ENCODE measurements at regions not wholly inside any gene's neighbourhood (a gene's known extent, or its start where the extent isn't known, plus 50 kb on each side); places are given as distances from the start of the nearest gene placed in this dataset.
"Not testable (repeated sequence)": the region's sequence is repeated elsewhere in the genome, so short reads cannot be mapped to it uniquely, and the experiment has no call there.

- Histone ChIP-seq H3K27ac (ENCODE audit: low read depth) (no peak overlapping the region), H3K36me3 (ENCODE audit: insufficient read depth) (no peaks in the 10 kb centered on the region), H3K4me1 (ENCODE audit: insufficient read depth) (no peaks in the 10 kb centered on the region), H3K4me3 (ENCODE audit: low read depth, low read length) (no peak overlapping the region)
- DNase-seq (ENCODE audit: extremely low spot score): no peak
- WGBS: 63% methylated on average over 2 of the region's 2 CpGs
Measured at GRCh38 chr6:92399911-92400310, 1019.4 kb downstream of the EPHA7 start.

- DNase-seq (ENCODE audit: extremely low spot score); H3K36me3 ChIP-seq (ENCODE audit: insufficient read depth); H3K4me1 ChIP-seq (ENCODE audit: insufficient read depth); H3K4me3 ChIP-seq (ENCODE audit: low read depth, low read length); H3K27ac ChIP-seq (ENCODE audit: low read depth): not testable (repeated sequence)
- 95% methylated on average over 8 of the region's 8 CpGs for WGBS
Measured at GRCh38 chr6:92388706-92389105, 1030.7 kb downstream of the EPHA7 start.

- Histone ChIP-seq H3K36me3 (ENCODE audit: insufficient read depth) (no peaks in the 10 kb centered on the region), H3K4me3 (ENCODE audit: low read depth, low read length) (no peak overlapping the region), H3K4me1 (ENCODE audit: insufficient read depth) (no peaks in the 10 kb centered on the region), H3K27ac (ENCODE audit: low read depth) (no peak overlapping the region)
- no peak for DNase-seq (ENCODE audit: extremely low spot score)
- WGBS: 85% methylated on average over 2 of the region's 2 CpGs
Measured at GRCh38 chr6:92380803-92381601, 1038.4 kb downstream of the EPHA7 start.

- Histone ChIP-seq H3K36me3 (ENCODE audit: insufficient read depth) (no peaks in the 10 kb centered on the region), H3K4me1 (ENCODE audit: insufficient read depth) (no peaks in the 10 kb centered on the region), H3K4me3 (ENCODE audit: low read depth, low read length) (no peak overlapping the region), H3K27ac (ENCODE audit: low read depth) (no peak overlapping the region)
- DNase-seq (ENCODE audit: extremely low spot score): peak; percentile 43
Measured at GRCh38 chr6:92377137-92377536, 1042.2 kb downstream of the EPHA7 start.

- Histone ChIP-seq H3K36me3 (ENCODE audit: insufficient read depth) (no peaks in the 10 kb centered on the region), H3K4me3 (ENCODE audit: low read depth, low read length) (no peak overlapping the region), H3K27ac (ENCODE audit: low read depth) (no peak overlapping the region), H3K4me1 (ENCODE audit: insufficient read depth) (no peaks in the 10 kb centered on the region)
- 22% methylated on average over 3 of the region's 3 CpGs for WGBS
- peak; percentile 74 for DNase-seq (ENCODE audit: extremely low spot score)
Measured at GRCh38 chr6:92376691-92377090, 1042.7 kb downstream of the EPHA7 start.

GRCh38 chr6:92371211-92372208, 1047.8 kb downstream of the EPHA7 start:
- Histone ChIP-seq H3K4me3 (ENCODE audit: low read depth, low read length) (no peak overlapping the region), H3K27ac (ENCODE audit: low read depth) (no peak overlapping the region), H3K4me1 (ENCODE audit: insufficient read depth) (no peaks in the 10 kb centered on the region), H3K36me3 (ENCODE audit: insufficient read depth) (no peaks in the 10 kb centered on the region)
- 81% methylated on average over 4 of the region's 4 CpGs for WGBS
- no peak for DNase-seq (ENCODE audit: extremely low spot score)

- no peak for DNase-seq (ENCODE audit: extremely low spot score)
- no peak overlapping the region for H3K27ac ChIP-seq (ENCODE audit: low read depth)
- no peaks in the 10 kb centered on the region for H3K36me3 ChIP-seq (ENCODE audit: insufficient read depth)
- no peak overlapping the region for H3K4me3 ChIP-seq (ENCODE audit: low read depth, low read length)
- no peaks in the 10 kb centered on the region for H3K4me1 ChIP-seq (ENCODE audit: insufficient read depth)
- WGBS: 88% methylated on average over 2 of the region's 2 CpGs
Measured at GRCh38 chr6:92369309-92369708, 1050.0 kb downstream of the EPHA7 start.

GRCh38 chr6:92364948-92365541, 1054.3 kb downstream of the EPHA7 start:
- Histone ChIP-seq H3K36me3 (ENCODE audit: insufficient read depth) (no peaks in the 10 kb centered on the region), H3K4me3 (ENCODE audit: low read depth, low read length) (no peak overlapping the region), H3K27ac (ENCODE audit: low read depth) (no peak overlapping the region), H3K4me1 (ENCODE audit: insufficient read depth) (no peaks in the 10 kb centered on the region)
- WGBS: 59% methylated on average over 2 of the region's 2 CpGs
- DNase-seq (ENCODE audit: extremely low spot score): no peak

- no peak for DNase-seq (ENCODE audit: extremely low spot score)
- Histone ChIP-seq H3K36me3 (ENCODE audit: insufficient read depth) (no peaks in the 10 kb centered on the region), H3K4me3 (ENCODE audit: low read depth, low read length) (no peak overlapping the region), H3K27ac (ENCODE audit: low read depth) (no peak overlapping the region), H3K4me1 (ENCODE audit: insufficient read depth) (no peaks in the 10 kb centered on the region)
- 43% methylated on average over 3 of the region's 3 CpGs for WGBS
Measured at GRCh38 chr6:92363111-92363510, 1056.2 kb downstream of the EPHA7 start.

- 78% methylated on average over 5 of the region's 5 CpGs for WGBS
- DNase-seq (ENCODE audit: extremely low spot score): no peak
Measured at GRCh38 chr6:92362404-92362803, 1057.0 kb downstream of the EPHA7 start.

GRCh38 chr6:92361990-92362389, 1057.4 kb downstream of the EPHA7 start:
- H3K4me3 ChIP-seq (ENCODE audit: low read depth, low read length): no peak overlapping the region
- no peak for DNase-seq (ENCODE audit: extremely low spot score)
- H3K4me1 ChIP-seq (ENCODE audit: insufficient read depth): no peaks in the 10 kb centered on the region
- WGBS: 96% methylated on average over 9 of the region's 9 CpGs
- no peaks in the 10 kb centered on the region for H3K36me3 ChIP-seq (ENCODE audit: insufficient read depth)
- no peak overlapping the region for H3K27ac ChIP-seq (ENCODE audit: low read depth)

More at GRCh38 chr6:92362404-92362803, 1057.0 kb downstream of the EPHA7 start:
- Histone ChIP-seq H3K4me1 (ENCODE audit: insufficient read depth) (no peaks in the 10 kb centered on the region), H3K4me3 (ENCODE audit: low read depth, low read length) (no peak overlapping the region), H3K36me3 (ENCODE audit: insufficient read depth) (no peaks in the 10 kb centered on the region), H3K27ac (ENCODE audit: low read depth) (no peak overlapping the region)

- 81% methylated on average over 2 of the region's 2 CpGs for WGBS
- H3K36me3 ChIP-seq (ENCODE audit: insufficient read depth): no peaks in the 10 kb centered on the region
- no peak overlapping the region for H3K4me3 ChIP-seq (ENCODE audit: low read depth, low read length)
- no peak for DNase-seq (ENCODE audit: extremely low spot score)
- no peaks in the 10 kb centered on the region for H3K4me1 ChIP-seq (ENCODE audit: insufficient read depth)
- no peak overlapping the region for H3K27ac ChIP-seq (ENCODE audit: low read depth)
Measured at GRCh38 chr6:92354270-92354829, 1065.0 kb downstream of the EPHA7 start.

GRCh38 chr6:92352130-92352529, 1067.2 kb downstream of the EPHA7 start:
- no peak overlapping the region for H3K27ac ChIP-seq (ENCODE audit: low read depth)
- no peak for DNase-seq (ENCODE audit: extremely low spot score)
- H3K4me3 ChIP-seq (ENCODE audit: low read depth, low read length): no peak overlapping the region
- H3K36me3 ChIP-seq (ENCODE audit: insufficient read depth): no peaks in the 10 kb centered on the region
- H3K4me1 ChIP-seq (ENCODE audit: insufficient read depth): no peaks in the 10 kb centered on the region
- 92% methylated on average over 2 of the region's 2 CpGs for WGBS

All from urinary bladder (tissue), 3 donors.